Astrocyte (in vitro differentiated cells and primary cell): ENCODE measurements at regions not wholly inside any gene's neighbourhood (a gene's known extent, or its start where the extent isn't known, plus 50 kb on each side); places are given as distances from the start of the nearest gene placed in this dataset.
A peak's percentile ranks its signal among the peaks of the same experiment; 100 is the strongest.

Experiments used
- DNase-seq: peaks from one replicate; pipeline ENCODE4 v3.0.0-alpha.2; 2010; ENCODE audit warnings: low read depth
- FAIRE-seq: peaks from 2 replicates; lab custom pipeline; 2011; peaks lifted over from hg19 to GRCh38; lab: Jason Lieb, UNC
- H2AFZ ChIP-seq: 2 replicates; pipeline ENCODE4 v1.6.0; 2012; ENCODE audit warnings: low read depth, low read length, inconsistent platforms
- H3K27ac ChIP-seq: 2 replicates; pipeline ENCODE4 v1.5.1; 2011; ENCODE audit warnings: low read depth, low read length, inconsistent platforms
- H3K27me3 ChIP-seq: 2 replicates; pipeline ENCODE4 v1.6.0; 2011; ENCODE audit warnings: low read length, inconsistent platforms; ENCODE audit not compliant: insufficient read depth
- H3K36me3 ChIP-seq: 2 replicates; pipeline ENCODE4 v1.5.1; 2011; ENCODE audit warnings: low read length, inconsistent platforms; ENCODE audit not compliant: insufficient read depth
- H3K4me1 ChIP-seq: 2 replicates; pipeline ENCODE4 v1.5.1; 2011; ENCODE audit warnings: low read length, inconsistent platforms; ENCODE audit not compliant: insufficient read depth
- H3K4me2 ChIP-seq: 2 replicates; pipeline ENCODE4 v1.6.0; 2012; ENCODE audit warnings: low read length, inconsistent platforms
- H3K4me3 ChIP-seq: 2 replicates; pipeline ENCODE4 v1.5.1; 2011; ENCODE audit warnings: low read depth, mild to moderate bottlenecking, low read length, inconsistent platforms; ENCODE audit not compliant: insufficient read depth
- H3K79me2 ChIP-seq: 2 replicates; pipeline ENCODE4 v1.6.0; 2012; ENCODE audit warnings: mild to moderate bottlenecking, low read length, inconsistent platforms; ENCODE audit not compliant: insufficient read depth
- H3K9ac ChIP-seq: 2 replicates; pipeline ENCODE4 v1.6.0; 2012; ENCODE audit warnings: mild to moderate bottlenecking, low read length, inconsistent platforms
- H3K9me3 ChIP-seq: 2 replicates; pipeline ENCODE4 v1.5.1; 2012; ENCODE audit warnings: low read depth, mild to moderate bottlenecking, low read length, inconsistent platforms; ENCODE audit not compliant: insufficient read depth
- H4K20me1 ChIP-seq: 2 replicates; pipeline ENCODE4 v1.6.0; 2012; ENCODE audit warnings: low read length, inconsistent platforms; ENCODE audit not compliant: insufficient read depth
- H3K27ac Mint-ChIP-seq: one replicate; pipeline ENCODE4 v1.8.0; 2021; ENCODE audit warnings: mild to moderate bottlenecking, mixed read lengths; ENCODE audit not compliant: unreplicated experiment
- H3K27me3 Mint-ChIP-seq: one replicate; pipeline ENCODE4 v1.8.0; 2021; ENCODE audit warnings: low read depth, mixed read lengths; ENCODE audit not compliant: unreplicated experiment
- H3K36me3 Mint-ChIP-seq: one replicate; pipeline ENCODE4 v1.8.0; 2021; ENCODE audit warnings: low read depth, mixed read lengths; ENCODE audit not compliant: unreplicated experiment
- H3K4me1 Mint-ChIP-seq: one replicate; pipeline ENCODE4 v1.8.0; 2021; ENCODE audit warnings: low read depth, mixed read lengths; ENCODE audit not compliant: unreplicated experiment
- H3K4me3 Mint-ChIP-seq: one replicate; pipeline ENCODE4 v1.8.0; 2021; ENCODE audit warnings: mild to moderate bottlenecking, moderate library complexity, mixed read lengths; ENCODE audit not compliant: unreplicated experiment
- H3K9me3 Mint-ChIP-seq: one replicate; pipeline ENCODE4 v1.8.0; 2021; ENCODE audit warnings: mild to moderate bottlenecking, mixed read lengths; ENCODE audit not compliant: unreplicated experiment
- CTCF ChIP-seq: IDR thresholded peaks from 2 replicates; pipeline ENCODE4 v1.5.1; 2011; ENCODE audit warnings: low read depth, mild to moderate bottlenecking, inconsistent platforms, low read length, moderate library complexity; ENCODE audit not compliant: insufficient read depth
- EZH2 ChIP-seq: IDR thresholded peaks from 2 replicates; pipeline ENCODE4 v1.6.1; 2012; ENCODE audit warnings: mild to moderate bottlenecking, low read length, inconsistent platforms; ENCODE audit not compliant: insufficient read depth

GRCh38 chr6:158911746-158912480 is 88.1 kb downstream of the RSPH3 start:
- TF ChIP-seq CTCF (no peak), EZH2 (no peak)
- DNase-seq: no peak

GRCh38 chr6:158910484-158911440 is 89.2 kb downstream of the RSPH3 start:
- DNase-seq (peak; percentile 14), FAIRE-seq (no peak)
- H3K27me3 Mint-ChIP-seq: peaks cover 4% of the 10 kb centered on the region
- H3K9me3 ChIP-seq: no peaks in the 10 kb centered on the region
- peaks cover 1% of the 10 kb centered on the region for H3K36me3 Mint-ChIP-seq
- H3K9me3 Mint-ChIP-seq: peaks cover 5% of the 10 kb centered on the region
- no peak overlapping the region for H3K4me3 Mint-ChIP-seq
- H4K20me1 ChIP-seq: no peaks in the 10 kb centered on the region
- H3K27ac ChIP-seq: no peak overlapping the region
- H2AFZ ChIP-seq: peak overlapping the region; percentile 48
- H3K9ac ChIP-seq: peak overlapping the region; percentile 51
- TF ChIP-seq CTCF (no peak), EZH2 (no peak)
- peak overlapping the region; percentile 80 for H3K4me2 ChIP-seq
- H3K4me3 ChIP-seq: peak overlapping the region; percentile 20
- H3K36me3 ChIP-seq: no peaks in the 10 kb centered on the region
- H3K4me1 Mint-ChIP-seq: peaks cover 18% of the 10 kb centered on the region
- H3K27me3 ChIP-seq: no peaks in the 10 kb centered on the region
- H3K27ac Mint-ChIP-seq: peak overlapping the region; percentile 23
- H3K79me2 ChIP-seq: no peaks in the 10 kb centered on the region
- H3K4me1 ChIP-seq: peaks cover 5% of the 10 kb centered on the region

More at GRCh38 chr6:158911746-158912480, 88.1 kb downstream of the RSPH3 start:
- Histone ChIP-seq H4K20me1 (no peaks in the 10 kb centered on the region), H3K27me3 (no peaks in the 10 kb centered on the region), H3K79me2 (no peaks in the 10 kb centered on the region), H2AFZ (peak overlapping the region; percentile 33), H3K9me3 (no peaks in the 10 kb centered on the region), H3K4me2 (no peak overlapping the region), H3K9ac (no peak overlapping the region), H3K27ac (no peak overlapping the region), H3K4me1 (peaks cover 5% of the 10 kb centered on the region), H3K36me3 (no peaks in the 10 kb centered on the region), H3K4me3 (no peak overlapping the region)
- Mint-ChIP-seq H3K36me3 (peaks cover 1% of the 10 kb centered on the region), H3K27ac (no peak overlapping the region), H3K9me3 (peaks cover 5% of the 10 kb centered on the region), H3K4me1 (peaks cover 18% of the 10 kb centered on the region), H3K4me3 (no peak overlapping the region), H3K27me3 (peaks cover 4% of the 10 kb centered on the region)
- no peak for FAIRE-seq
